ENCODE measurements at regions not wholly inside any gene's neighbourhood (a gene's known extent, or its start where the extent isn't known, plus 50 kb on each side); places are given as distances from the start of the nearest gene placed in this dataset.
A peak's percentile ranks its signal among the peaks of the same experiment; 100 is the strongest.

- ATAC-seq, result no peak
- intact Hi-C loops (cut with DNase I), result no loop called here
- no peak for DNase-seq (ENCODE audit: low spot score)
These were observed 486.6 kb downstream of the ARHGEF28 start for GRCh38 chr5:74112372-74113195.

GRCh38 chr5:74111764-74112163, 485.8 kb downstream of the ARHGEF28 start:
- intact Hi-C loops (cut with DNase I), result no loop called here
- ATAC-seq (no peak), DNase-seq (ENCODE audit: low spot score) (no peak)

GRCh38 chr5:74109344-74109743, 483.3 kb downstream of the ARHGEF28 start:
- no peak for ATAC-seq
- intact Hi-C loops (cut with DNase I), result no loop called here
- DNase-seq (ENCODE audit: low spot score), result no peak

GRCh38 chr5:74107899-74108298, 481.9 kb downstream of the ARHGEF28 start:
- DNase-seq (ENCODE audit: low spot score), result no peak
- peak; percentile 94 for ATAC-seq
- intact Hi-C loops (cut with DNase I), result no loop called here

GRCh38 chr5:74105126-74105780, 479.3 kb downstream of the ARHGEF28 start:
- DNase-seq (ENCODE audit: low spot score) (no peak), ATAC-seq (no peak)
- intact Hi-C loops (cut with DNase I), result no loop called here

GRCh38 chr5:74103131-74104023, 477.4 kb downstream of the ARHGEF28 start:
- ATAC-seq (no peak), DNase-seq (ENCODE audit: low spot score) (no peak)
- intact Hi-C loops (cut with DNase I), result no loop called here

GRCh38 chr5:74100268-74100665, 474.3 kb downstream of the ARHGEF28 start:
- intact Hi-C loops (cut with DNase I), result no loop called here
- ATAC-seq, result no peak
- no peak for DNase-seq (ENCODE audit: low spot score)

- DNase-seq (ENCODE audit: low spot score), result no peak
- intact Hi-C loops (cut with DNase I), result no loop called here
- ATAC-seq, result no peak
These were observed 473.7 kb downstream of the ARHGEF28 start for GRCh38 chr5:74099538-74100267.

- DNase-seq (ENCODE audit: low spot score) (no peak), ATAC-seq (no peak)
- intact Hi-C loops (cut with DNase I), result no loop called here
These were observed 472.9 kb downstream of the ARHGEF28 start for GRCh38 chr5:74098941-74099340.

GRCh38 chr5:74098456-74098855, 472.5 kb downstream of the ARHGEF28 start:
- intact Hi-C loops (cut with DNase I), result no loop called here
- ATAC-seq, result no peak
- no peak for DNase-seq (ENCODE audit: low spot score)

GRCh38 chr5:74096325-74096724, 470.3 kb downstream of the ARHGEF28 start:
- ATAC-seq, result no peak
- DNase-seq (ENCODE audit: low spot score), result no peak

GRCh38 chr5:74095871-74096270, 469.9 kb downstream of the ARHGEF28 start:
- ATAC-seq, result no peak
- intact Hi-C loops (cut with DNase I), result no loop called here
- no peak for DNase-seq (ENCODE audit: low spot score)

More at GRCh38 chr5:74096325-74096724, 470.3 kb downstream of the ARHGEF28 start:
- intact Hi-C loops (cut with DNase I), result no loop called here

- intact Hi-C loops (cut with DNase I), result no loop called here
- ATAC-seq, result no peak
These were observed 468.7 kb downstream of the ARHGEF28 start for GRCh38 chr5:74094782-74095108.

GRCh38 chr5:74094096-74094781, 468.2 kb downstream of the ARHGEF28 start:
- DNase-seq (ENCODE audit: low spot score) (no peak), ATAC-seq (no peak)
- intact Hi-C loops (cut with DNase I), result no loop called here

More at GRCh38 chr5:74094782-74095108, 468.7 kb downstream of the ARHGEF28 start:
- DNase-seq (ENCODE audit: low spot score), result no peak

- no peak for ATAC-seq
- no peak for DNase-seq (ENCODE audit: low spot score)
- intact Hi-C loops (cut with DNase I), result no loop called here
These were observed 467.6 kb downstream of the ARHGEF28 start for GRCh38 chr5:74093561-74093960.

- intact Hi-C loops (cut with DNase I), result no loop called here
- ATAC-seq (no peak), DNase-seq (ENCODE audit: low spot score) (no peak)
These were observed 466.8 kb downstream of the ARHGEF28 start for GRCh38 chr5:74092766-74093165.

GRCh38 chr5:74085782-74086181, 459.8 kb downstream of the ARHGEF28 start:
- intact Hi-C loops (cut with DNase I), result no loop called here
- DNase-seq (ENCODE audit: low spot score) (no peak), ATAC-seq (no peak)

- no peak for ATAC-seq
- no peak for DNase-seq (ENCODE audit: low spot score)
- intact Hi-C loops (cut with DNase I), result no loop called here
These were observed 459.2 kb downstream of the ARHGEF28 start for GRCh38 chr5:74085186-74085585.

Measured in sciatic nerve (tissue), 2 donors.